Middle frontal gyrus (tissue), 1 donor: ENCODE measurements at regions not wholly inside any gene's neighbourhood (a gene's known extent, or its start where the extent isn't known, plus 50 kb on each side); places are given as distances from the start of the nearest gene placed in this dataset.

Experiments used
- DNase-seq: peaks from one replicate; pipeline ENCODE4 v3.0.0-alpha.2; 2015; ENCODE audit warnings: low spot score; ENCODE audit errors: extremely low spot score

DNA sequence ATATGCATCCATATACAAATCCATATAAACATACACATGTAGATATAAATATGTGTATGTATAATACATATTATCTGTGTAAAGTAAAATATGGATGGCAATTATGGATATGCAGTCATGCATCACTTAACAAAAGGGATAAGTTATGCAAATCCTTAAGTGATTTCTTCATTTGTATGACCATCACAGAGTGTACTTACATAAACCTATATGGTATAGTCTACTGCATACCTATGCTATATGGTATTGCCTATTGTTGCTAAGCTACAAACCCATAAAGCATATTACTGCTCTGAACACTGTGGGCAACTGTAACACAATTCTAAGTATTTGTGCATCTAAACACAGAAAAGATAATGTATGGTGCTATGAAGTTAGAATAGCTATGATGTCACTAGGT, 227.2 kb downstream of the SLC6A15 start:
- DNase-seq: no peak

DNA sequence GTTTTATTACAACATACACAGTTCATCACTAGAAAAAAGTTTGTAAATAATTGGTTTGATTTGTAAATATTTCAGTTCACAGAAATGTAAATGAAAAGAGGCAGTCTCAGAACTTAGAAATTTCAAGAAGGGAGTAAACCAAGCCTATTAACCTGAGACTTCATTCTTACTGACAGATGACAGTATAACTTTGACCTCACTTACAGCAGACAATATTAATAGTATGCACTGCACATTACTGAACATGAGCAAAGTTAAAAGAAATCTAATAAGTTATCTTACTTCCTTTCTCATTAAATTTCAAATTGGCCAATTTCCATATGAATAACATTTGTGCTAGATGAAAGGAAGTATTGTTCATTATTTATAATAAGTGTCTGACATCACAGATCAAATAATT, 235.8 kb downstream of the SLC6A15 start:
- DNase-seq: no peak

DNA sequence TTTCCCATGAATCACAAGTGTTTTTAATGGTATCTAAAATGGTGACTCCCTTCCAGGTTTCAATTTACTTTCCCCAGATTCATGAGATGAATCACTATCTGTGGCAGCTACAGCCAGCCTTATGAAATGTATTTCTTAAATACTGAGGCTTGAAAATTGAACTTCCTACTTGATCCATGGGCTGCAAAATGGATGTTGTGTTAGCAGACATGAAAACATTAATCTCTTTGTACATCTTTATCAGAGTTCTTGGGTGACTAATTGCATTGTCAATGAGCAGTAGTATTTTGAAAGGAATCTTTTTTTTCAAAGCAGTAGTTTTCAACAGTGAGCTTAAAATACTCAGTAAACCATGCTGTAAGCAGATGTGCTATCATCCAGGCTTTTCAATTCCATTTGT, 250.8 kb downstream of the SLC6A15 start:
- DNase-seq: no peak

DNA sequence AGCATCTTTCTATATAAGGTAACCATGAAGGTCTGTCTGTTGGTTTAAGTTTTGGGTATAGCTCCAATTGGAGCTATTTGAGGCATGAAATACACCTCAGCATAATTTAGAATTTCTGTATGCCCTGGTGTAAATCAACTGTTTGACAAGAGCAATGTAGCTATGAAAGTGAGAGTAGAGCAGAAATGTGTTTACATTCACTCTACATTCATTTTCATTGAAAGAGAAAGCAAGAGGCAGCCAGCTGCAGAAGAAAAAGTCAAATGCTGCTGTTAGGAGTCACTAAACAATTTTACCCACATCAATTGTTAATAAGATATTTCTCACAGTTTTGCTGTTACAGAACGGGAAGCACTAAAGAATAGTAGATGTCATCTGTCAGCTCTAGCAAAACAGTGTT, 252.5 kb downstream of the SLC6A15 start:
- no peak for DNase-seq

DNA sequence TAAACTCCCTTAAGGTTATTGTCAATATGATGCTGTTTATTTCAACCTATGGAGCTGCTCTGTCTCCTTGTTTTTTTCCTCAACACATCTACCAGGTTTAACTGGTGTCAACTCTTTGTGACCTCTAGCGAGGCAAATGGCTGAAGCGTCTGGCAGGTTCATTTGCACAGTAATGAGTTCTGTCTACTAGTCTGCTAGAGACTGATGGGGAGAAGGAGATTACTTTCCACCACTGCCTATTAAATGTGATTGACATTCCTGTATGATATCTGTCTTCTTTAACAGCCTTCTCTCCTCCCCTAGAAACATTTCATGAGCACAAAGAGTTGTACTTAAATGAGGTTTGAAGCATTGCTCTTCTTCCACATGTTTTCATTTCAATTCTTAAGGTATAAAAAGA, 253.7 kb downstream of the SLC6A15 start:
- DNase-seq: no peak

DNA sequence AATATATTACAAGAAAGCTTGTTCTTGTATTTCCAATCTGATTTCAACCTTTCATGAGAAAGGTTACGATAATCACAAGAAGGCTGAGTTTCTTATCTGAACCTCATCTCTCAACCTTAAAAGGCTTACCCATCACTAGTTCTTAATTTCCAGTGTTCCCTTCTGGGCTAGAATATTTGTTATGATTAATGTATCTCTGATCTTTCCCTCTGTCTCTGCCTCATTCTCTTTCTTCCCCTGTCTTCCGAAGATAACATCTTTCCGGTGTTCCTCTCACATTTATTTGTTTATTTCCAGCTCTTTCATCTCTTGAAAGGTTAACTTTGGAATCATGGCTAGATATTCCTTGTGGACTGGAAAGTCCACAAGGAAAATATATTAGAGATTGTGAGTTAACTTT, 255.9 kb downstream of the SLC6A15 start:
- no peak for DNase-seq

DNA sequence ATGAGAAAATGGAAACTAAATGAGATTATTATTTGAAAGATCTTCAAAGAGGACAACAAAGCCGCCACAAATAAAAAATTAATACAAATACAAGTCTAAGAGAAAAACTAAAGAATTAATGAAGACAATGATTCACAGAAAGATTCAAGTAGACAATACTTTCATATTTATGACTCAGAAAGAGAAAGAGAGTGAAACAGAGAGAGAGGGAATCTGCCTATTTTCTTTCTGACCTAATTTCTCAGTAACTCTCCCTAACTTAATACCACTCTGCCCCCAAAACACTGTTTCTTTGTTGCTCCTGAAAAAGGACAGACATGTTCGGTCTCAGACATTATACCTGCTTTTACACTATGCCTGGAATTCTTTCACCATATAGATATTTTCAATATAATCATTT, 259.1 kb downstream of the SLC6A15 start:
- DNase-seq: no peak

DNA sequence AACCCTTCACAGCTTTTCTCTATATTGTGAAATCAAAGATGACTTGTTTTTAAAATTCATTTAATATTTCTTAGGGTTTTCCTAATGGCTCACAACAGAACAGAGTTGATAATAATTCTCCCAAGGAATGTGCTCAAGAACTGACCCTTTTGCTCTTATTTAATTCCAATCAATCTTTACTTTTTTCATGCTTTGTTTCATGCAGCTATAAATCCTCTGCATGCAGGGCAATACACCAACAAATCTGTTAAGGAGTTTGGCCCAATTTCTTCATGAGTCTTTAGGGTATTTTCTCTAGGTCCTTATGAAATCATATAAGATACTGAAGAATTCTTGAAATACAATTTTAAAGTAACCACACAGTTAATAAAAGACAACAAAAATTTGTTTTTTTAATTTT, 264.2 kb downstream of the SLC6A15 start:
- no peak for DNase-seq

DNA sequence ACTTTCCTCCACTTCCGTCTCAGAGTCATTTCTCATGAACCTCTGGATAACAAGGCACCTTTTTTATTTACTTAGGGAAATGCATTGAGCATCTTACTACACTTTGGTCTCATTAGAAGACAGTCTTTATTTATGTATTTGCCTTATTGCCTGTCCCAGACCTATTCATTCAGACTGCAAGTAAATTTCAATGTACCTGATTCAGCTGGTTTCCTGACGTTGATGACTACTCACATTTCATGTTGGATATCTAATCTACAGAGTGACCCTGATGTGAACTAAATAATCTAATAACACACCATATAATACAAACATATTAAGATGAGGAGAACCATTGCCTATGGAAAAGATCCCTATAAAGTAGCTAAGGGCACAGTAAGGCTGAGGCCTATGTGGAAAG, 267.7 kb downstream of the SLC6A15 start:
- no peak for DNase-seq

DNA sequence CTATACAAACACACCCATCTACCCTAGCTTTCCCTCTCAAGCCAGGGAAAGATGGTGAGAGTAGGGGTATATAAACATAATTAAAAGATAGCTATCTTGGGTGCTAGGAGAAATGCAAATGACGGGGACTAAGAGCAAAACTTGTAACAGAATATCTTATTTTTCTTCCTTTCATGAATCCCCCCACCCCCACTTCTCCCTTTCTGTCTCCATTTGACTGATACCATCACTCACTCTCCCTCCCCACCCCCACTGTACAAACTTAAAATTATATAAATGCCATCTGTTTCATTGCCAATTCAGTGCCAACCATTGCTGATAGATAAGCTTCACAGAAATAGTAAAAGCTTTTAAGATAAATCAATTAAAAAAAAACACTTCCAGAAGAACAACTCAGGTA, 268.6 kb downstream of the SLC6A15 start:
- DNase-seq: no peak

DNA sequence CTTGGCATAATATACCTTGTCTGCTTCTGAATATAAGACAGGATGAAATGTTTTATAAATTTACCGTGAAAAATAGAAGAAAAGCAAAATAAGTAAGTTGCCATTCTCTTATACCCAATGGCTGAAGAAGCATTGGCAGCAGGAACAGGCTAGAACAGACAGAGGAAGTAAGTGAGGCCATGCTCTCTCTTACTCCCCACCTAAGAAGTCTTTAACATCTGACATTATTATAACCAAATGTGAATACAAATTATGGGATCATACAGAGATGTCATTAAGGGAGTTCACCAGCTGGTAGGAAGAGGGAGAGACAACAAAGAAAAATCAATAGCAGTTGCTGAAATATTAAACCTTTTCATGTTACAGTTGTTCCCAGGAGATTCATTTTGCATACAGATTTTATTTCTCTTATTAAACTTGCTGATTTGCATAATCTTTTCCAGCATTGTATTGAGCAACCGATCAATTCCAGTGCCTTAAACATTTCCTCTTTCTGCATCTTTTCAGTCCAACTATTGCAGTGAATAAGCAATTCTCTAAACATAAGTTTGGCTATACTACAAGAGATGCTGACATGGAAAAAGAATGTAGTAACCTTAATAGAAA, 270.6 kb downstream of the SLC6A15 start:
- DNase-seq: no peak

DNA sequence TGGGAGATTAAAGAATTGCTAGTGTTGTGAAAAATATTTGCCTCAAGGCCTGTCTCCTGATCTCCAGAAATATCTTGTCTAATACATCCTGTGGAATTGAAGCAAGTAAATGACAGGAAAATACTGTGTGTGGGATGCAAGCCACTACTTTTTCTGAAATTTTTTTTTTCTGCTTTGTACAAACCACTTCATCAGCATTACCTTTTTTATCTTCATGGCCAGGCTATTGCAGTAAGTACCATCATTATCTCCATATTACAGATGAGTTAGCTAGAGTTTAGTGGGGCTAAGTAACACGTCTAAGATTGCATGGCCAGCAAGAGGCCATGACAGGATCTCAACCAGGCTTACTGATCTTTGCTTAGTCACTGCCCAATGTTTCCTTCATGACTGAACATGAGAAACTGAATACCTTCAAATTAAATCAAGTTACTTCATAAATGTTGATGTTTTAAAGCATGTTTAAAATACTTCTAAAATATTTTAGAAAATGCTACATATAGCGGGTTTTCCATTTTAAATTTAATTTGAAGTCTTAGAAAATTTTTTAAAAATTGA, 273.7 kb downstream of the SLC6A15 start:
- no peak for DNase-seq

DNA sequence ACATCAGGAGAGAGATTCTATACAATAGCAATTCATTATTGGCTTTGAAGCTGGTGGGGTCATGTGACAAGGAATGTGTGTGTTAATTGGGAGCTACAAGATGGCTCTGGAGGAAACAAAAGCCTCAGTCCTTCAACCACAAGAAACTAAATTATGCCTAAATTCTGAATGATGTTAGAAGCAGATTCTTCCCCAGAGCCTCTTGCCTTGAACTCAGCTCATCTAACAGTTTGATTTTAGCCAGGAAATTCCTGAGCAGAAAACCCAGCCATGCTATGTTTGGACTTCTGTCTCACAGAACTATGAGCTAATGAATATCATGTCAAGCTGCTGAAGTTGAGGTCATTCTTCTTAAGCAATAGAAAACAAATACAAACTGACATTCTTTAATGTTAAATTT, 274.7 kb downstream of the SLC6A15 start:
- DNase-seq: no peak

DNA sequence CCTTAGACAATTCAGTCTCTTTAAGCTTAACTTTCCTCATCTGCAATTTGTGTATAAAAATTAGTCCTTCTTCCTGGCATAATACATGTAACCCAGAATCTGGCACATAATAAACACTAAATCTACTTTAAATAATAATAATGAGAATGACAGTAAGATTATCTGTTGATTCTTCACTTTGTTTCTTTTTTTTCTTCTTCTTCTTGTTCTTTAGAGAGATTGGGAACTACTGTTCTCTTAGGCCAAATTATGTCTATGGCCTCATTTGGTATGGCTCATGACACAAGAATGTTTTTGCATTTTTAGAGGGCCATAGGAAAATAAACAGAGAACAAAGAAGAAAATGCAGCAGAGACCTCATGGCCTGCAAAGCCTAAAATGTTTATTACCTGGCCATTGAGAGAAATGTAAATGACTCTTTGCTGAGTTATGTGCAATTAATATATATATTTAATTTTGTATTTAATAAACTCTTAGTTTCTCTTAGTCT, 275.8 kb downstream of the SLC6A15 start:
- no peak for DNase-seq

DNA sequence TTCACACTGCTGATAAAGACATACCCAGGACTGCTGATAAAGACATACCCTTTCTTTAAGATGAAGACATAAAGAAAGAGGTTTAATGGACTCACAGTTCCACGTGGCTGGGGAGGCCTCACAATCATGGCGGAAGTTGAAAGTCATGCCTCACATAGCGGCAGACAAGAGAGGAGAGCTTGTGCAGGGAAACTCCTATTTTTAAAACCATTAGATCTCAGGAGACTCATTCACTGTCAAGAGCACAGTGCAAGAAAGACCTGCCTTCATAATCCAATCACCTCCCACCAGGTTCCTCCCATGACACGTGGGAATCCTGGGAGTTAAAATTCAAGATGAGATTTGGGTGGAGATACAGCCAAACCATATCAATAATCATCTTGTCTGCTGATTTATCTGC, 278.1 kb downstream of the SLC6A15 start:
- no peak for DNase-seq

DNA sequence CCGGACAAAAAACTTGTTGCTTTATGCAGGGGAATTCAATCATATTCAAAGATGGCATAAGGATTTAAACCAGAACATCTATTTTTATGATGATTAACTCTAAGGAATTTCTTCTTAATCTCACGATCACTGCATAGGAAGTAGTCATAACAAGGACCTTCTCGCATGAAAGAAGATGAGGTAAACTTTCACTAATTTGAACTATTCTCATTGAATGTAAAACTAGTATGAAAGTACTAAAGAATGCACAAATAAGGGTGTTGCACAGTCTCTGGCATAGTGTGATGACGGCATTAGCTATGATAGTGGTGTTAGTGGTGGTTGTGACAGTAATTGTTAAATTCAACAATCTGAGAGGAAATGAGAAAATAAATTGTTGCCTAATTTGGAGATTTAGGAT, 280.0 kb downstream of the SLC6A15 start:
- DNase-seq: no peak

DNA sequence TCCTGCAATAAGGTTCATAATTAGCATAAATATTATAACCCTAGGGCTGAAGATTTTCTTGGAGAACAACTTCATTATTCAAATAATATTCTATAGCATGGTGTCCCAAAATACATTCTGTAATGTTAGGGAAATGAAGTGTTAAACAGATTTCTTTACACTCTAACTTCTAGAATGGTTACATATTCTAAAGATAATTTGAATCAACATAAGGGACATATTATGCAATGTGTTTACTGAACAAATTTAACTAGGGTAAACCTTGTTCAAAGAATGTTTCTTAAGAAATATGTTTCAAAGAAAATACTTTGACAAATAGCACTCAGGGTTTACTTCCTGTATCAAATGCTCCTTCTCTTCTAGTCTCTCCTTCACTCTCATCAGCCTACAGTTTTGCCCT, 281.6 kb downstream of the SLC6A15 start:
- DNase-seq: no peak

DNA sequence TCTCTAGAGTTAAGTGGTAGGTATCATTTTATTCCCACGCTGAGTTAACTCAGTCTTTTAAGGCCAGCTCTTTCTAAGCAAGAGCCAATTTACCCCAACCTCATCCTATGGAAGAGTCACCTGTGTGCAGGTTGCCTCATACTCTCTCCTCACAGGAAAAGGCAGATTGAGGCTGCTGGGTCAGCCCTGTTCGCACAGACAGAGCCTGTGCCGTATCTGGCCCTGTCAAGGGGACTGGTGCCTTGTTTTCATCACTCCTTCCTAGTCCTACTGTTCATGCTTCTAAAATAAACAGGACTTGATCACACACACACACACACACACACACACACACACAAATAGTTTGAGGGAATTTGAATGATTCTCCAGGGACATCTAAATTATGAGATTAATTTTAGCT, 285.0 kb downstream of the SLC6A15 start:
- DNase-seq: no peak

DNA sequence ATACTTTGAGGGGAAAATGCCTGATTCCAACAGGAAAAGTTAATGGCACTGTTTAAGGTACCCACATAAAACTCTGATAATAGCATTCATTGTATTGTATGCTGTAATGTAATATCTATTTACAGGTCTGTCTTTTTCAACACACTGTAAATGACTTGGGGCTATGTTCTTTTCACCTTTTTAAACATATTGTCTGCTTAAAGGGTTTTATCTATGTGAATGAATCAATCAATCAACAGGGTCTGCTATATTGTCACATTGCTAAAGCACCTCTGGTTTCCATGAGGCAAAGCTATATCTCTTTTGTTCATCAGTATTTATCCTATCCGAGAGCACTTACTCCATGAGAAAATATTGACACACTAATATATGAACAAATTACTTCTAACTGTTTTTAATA, 288.0 kb downstream of the SLC6A15 start:
- no peak for DNase-seq

DNA sequence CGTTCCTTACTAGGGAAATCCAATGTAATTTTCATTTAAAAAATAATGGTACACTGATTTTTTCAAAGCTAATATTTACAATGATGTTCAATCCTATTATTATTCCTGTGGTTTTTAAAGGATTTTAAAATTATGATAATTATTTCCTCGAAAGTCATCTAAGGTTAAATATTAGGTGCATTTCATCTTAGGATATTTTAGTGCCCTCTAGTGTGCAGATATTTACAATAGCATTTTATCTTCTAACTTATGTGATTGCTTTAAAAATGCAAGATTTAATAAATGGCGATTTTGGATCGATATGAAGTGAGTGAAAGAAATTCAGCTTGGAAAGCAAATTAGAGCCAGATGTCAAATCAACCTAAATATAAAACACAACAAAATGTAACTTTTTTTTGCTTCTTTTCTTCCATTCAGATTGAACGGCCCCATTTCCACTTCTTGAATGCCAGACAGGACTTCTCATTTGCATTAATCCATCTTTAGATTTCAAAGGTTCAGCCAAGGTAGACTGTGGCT, 293.5 kb downstream of the SLC6A15 start:
- no peak for DNase-seq

DNA sequence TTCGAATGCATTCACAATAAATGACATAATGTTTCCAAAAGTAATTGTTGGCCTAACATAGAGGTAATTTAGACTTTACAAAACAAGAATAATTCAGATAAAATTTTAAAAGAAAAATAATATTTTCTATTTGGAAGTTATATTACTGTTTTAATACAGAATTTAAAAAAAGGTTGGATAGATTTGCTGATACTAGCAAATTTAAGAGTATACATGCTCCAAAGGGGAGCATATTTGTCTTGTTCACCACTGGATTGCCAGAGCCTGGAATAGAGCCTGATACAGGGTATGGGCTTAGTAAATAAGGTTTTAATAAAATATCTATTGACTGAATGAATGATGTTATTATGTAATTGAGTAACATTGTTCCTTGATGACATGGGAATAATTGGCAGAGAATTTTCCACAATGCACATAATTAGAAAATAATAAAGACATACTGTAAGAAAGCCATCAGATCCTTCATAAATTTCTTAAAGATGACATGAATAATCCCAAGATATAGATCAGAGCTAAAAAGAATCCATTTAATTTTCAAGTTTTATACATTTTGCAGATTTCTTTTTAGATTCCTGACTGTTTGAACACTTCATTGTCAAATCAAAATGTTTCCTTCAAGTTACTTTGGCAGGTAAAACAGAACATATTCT, 305.3 kb downstream of the SLC6A15 start:
- DNase-seq: no peak

DNA sequence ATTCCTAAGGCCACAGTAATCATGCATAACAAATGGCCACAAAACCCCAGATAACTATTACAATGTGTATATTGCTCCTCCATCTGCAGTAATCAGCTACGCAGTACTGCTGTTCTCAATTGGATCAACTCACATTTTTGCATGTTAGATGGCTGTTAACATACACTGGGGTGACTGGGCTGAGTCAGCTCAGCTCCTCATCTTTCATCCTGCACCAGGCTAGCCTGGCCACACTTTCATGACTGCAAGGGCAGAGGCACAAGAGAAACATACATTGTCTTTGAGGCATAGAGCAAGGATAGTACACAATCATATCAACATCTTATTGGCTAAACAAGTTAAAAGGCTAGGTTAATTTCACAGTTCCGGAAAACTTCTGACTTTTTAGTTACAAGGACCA, 306.6 kb downstream of the SLC6A15 start:
- DNase-seq: no peak

DNA sequence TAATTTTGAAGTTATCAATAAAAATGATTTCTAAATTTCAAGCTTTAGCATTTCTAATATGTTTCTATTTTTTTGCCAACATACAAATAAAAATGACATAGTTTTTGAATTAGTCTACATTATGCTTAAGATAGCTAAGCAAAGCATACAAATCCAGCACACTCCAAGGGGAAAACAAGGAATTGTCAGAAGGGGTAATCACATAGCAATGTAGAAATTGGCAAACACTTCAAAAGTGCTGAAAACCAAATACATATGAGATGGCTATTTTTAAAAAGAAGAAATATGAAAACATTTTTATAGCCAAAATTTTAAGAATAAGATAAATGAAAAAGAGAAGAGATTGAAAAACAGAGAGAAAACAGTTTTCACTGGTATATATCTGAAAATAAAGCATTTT, 308.0 kb downstream of the SLC6A15 start:
- no peak for DNase-seq
